HepG2 (cell line): ENCODE measurements at regions not wholly inside any gene's neighbourhood (a gene's known extent, or its start where the extent isn't known, plus 50 kb on each side); places are given as distances from the start of the nearest gene placed in this dataset.

Experiments used
- CTCF ChIP-seq: sonication (generic); formaldehyde crosslinking; IDR thresholded peaks from 2 replicates; pipeline ENCODE4 v1.5.0; 2020; ENCODE audit warnings: mild to moderate bottlenecking, missing genetic modification reagents, moderate library complexity
- ELF4 ChIP-seq: sonication (generic); formaldehyde crosslinking; IDR thresholded peaks from 2 replicates; pipeline ENCODE4 v1.5.0; 2020; ENCODE audit warnings: missing genetic modification reagents, mild to moderate bottlenecking, moderate library complexity, borderline replicate concordance
- HNF4G ChIP-seq, 2 experiments: sonication (generic) in 1 of 2; formaldehyde crosslinking in 1 of 2; IDR thresholded peaks; 2 replicates each; pipeline versions ENCODE4 v1.4.0 to v1.6.1; 2011 to 2020; ENCODE audit warnings: borderline replicate concordance in 2 of 2, low read depth in 2 of 2, mild to moderate bottlenecking in 2 of 2, low read length in 1 of 2, missing genetic modification reagents in 1 of 2, moderate library complexity in 1 of 2
- TBL1XR1 ChIP-seq: fragments of 150-350 bp; IDR thresholded peaks from 2 replicates; pipeline ENCODE4 v1.6.1; 2014; ENCODE audit warnings: borderline replicate concordance, low read length; ENCODE audit not compliant: partially characterized antibody
- ZBTB2 ChIP-seq: sonication (generic); formaldehyde crosslinking; IDR thresholded peaks from 2 replicates; pipeline ENCODE4 v1.8.0; 2022; ENCODE audit warnings: low read depth, missing genetic modification reagents
- ZNF121 ChIP-seq: sonication (generic); formaldehyde crosslinking; IDR thresholded peaks from 2 replicates; pipeline ENCODE4 v1.5.0; 2020; ENCODE audit warnings: mild to moderate bottlenecking, missing genetic modification reagents
- ZNF766 ChIP-seq: sonication (generic); formaldehyde crosslinking; IDR thresholded peaks from 2 replicates; pipeline ENCODE4 v1.5.0; 2020; ENCODE audit warnings: missing genetic modification reagents, borderline replicate concordance
- ZNF776 ChIP-seq: sonication (generic); formaldehyde crosslinking; IDR thresholded peaks from 2 replicates; pipeline ENCODE4 v1.4.0; 2020; ENCODE audit warnings: mild to moderate bottlenecking, missing genetic modification reagents
- ZSCAN29 ChIP-seq: sonication (generic); formaldehyde crosslinking; conservative IDR thresholded peaks from 2 replicates; pipeline ENCODE4 v1.4.0; 2020; ENCODE audit warnings: mild to moderate bottlenecking, missing genetic modification reagents

- TF ChIP-seq ZSCAN29 (CRISPR knock-in tag) (no peak), TBL1XR1 (no peak), ZBTB2 (CRISPR knock-in tag) (no peak), CTCF (CRISPR knock-in tag) (no peak), ELF4 (CRISPR knock-in tag) (no peak), ZNF776 (CRISPR knock-in tag) (no peak), ZNF766 (CRISPR knock-in tag) (no peak), HNF4G (IDR thresholded peaks at IDR 0.05; ENCODE audit: borderline replicate concordance, low read depth, low read length) (no peak), HNF4G (CRISPR knock-in tag; IDR thresholded peaks at IDR 0.05; ENCODE audit: borderline replicate concordance, low read depth) (no peak), ZNF121 (CRISPR knock-in tag) (no peak)
Observed at GRCh38 chr20:53808733-53809132, 215.1 kb upstream of the ZNF217 start.
